ENCODE measurements at regions not wholly inside any gene's neighbourhood (a gene's known extent, or its start where the extent isn't known, plus 50 kb on each side); places are given as distances from the start of the nearest gene placed in this dataset.
A peak's percentile ranks its signal among the peaks of the same experiment; 100 is the strongest.
"Not testable (repeated sequence)": the region's sequence is repeated elsewhere in the genome, so short reads cannot be mapped to it uniquely, and the experiment has no call there.

DNA sequence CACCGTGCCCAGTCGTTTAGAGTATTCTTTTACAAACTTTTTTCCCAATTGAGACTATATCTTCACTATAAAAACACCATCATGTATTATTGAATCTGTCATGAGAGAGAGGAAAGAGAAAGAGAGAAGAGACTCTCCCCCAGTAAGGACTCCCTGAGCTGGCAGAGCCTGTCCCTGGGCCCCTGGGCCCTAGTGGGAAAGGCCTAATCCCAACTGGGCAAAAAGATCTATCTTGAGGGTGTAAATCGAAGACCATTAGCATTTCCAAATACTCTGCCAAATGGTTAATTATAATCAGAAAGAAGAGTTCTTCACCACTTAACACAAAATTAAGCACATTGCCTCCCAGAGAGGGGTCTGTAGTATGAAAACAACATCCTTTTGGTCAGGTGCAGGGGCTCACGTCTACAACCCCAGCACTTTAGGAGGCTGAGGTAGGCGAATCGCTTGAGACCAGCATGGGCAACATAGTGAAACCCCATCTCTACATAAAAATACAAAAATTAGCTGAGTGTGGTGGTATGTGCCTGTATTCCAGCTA is 108.2 kb downstream of the SKIDA1 start:
- in situ Hi-C loops (cut with HindIII; ENCODE audit: low pct_unique_long_range_greater_than_20kb, low sequenced_read_pairs): no loop called here
- no peak for DNase-seq (ENCODE audit: low read depth)

DNA sequence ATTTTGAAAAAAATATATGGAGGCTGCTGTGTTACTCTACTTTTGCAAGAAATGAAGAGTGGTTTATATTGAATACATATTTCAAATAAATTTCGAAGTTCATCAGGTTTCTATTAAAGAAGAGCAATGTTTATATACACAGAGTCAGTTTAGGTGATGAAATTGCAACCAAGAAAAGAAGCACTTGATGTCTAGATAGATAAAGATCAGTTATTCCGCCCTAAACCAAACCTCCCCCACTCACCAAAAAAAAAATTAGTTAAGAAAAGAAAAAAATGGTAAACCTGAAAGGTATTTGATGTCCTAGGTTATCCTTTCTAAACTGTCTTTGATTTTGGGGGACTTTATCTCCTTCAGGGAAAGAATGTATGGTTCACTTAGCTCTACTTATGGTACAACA is 111.8 kb downstream of the SKIDA1 start:
- DNase-seq (ENCODE audit: low read depth): no peak

DNA sequence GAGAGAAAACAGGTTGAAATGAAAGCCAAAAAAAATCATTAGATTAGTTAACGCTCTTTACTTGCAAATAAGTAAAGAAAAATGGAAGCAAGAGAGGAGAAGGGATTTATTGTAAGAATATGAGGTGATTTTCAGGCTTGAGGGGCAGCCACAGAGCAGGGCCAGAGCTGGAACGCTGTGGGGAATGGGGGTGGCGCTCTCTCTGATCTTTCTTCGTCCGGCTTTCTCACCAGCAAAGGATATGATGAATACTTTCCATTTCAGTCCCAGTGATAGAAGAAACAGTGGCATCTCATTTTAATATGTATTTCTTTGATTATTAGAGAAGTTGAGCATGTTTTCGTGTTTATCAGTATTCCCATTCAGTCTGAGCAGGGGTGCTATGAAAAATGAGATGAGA is 112.2 kb downstream of the SKIDA1 start:
- in situ Hi-C loops (cut with HindIII; ENCODE audit: low pct_unique_long_range_greater_than_20kb, low sequenced_read_pairs): no loop called here

More for the DNA sequence above, 111.8 kb downstream of the SKIDA1 start:
- in situ Hi-C loops (cut with HindIII; ENCODE audit: low pct_unique_long_range_greater_than_20kb, low sequenced_read_pairs): no loop called here

DNA sequence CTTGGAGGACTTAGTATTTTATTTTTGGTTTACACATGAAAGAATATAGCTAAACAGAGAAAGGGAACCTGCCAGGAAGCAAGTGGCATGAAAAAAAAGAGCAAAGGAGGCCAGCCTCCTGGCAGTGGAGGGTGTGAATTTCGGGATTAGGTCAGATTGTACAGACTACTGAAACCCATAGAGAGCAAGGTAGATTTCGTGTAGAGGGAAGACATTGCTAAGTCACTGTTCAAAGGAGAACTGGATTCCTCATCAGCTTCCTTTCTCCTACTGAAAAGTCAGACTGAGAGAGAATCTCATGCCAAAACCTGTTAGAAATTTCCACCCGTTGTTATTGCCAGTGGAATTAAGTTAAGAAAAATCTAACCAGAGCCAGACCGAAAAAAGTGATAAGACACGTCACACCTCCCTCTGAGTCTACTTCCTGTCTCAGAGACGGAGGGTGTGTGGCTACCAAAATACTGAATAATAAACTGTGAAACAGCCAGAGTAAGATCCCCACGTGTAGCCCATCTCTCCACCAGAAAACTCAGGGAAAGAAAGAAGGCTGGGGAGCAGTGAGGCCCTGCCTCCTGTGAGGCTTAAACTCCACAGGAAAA is 118.8 kb downstream of the SKIDA1 start:
- in situ Hi-C loops (cut with HindIII; ENCODE audit: low pct_unique_long_range_greater_than_20kb, low sequenced_read_pairs): no loop called here
- DNase-seq (ENCODE audit: low read depth): no peak

More for the DNA sequence above, 112.2 kb downstream of the SKIDA1 start:
- DNase-seq (ENCODE audit: low read depth): no peak

DNA sequence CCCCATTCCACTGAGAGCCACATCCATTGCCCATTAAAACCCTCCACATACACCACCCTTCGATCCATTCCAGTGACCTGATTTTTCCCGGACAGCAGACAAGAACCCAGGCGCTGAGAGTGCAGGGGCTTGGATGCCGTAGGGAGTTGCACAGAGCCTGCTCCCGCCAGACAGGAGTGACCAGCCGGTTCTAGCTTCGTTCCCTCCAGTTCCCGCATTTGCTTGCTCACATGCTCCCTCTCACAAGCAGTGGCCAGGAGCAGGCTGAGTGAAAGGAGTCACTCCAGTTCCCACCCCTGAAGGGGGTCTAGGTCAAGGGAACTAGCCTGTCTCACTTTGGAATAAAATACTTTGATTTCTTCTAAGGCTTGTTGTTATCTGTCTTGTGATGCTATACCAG is 119.5 kb downstream of the SKIDA1 start:
- no peak for DNase-seq (ENCODE audit: low read depth)
- in situ Hi-C loops (cut with HindIII; ENCODE audit: low pct_unique_long_range_greater_than_20kb, low sequenced_read_pairs): no loop called here

DNA sequence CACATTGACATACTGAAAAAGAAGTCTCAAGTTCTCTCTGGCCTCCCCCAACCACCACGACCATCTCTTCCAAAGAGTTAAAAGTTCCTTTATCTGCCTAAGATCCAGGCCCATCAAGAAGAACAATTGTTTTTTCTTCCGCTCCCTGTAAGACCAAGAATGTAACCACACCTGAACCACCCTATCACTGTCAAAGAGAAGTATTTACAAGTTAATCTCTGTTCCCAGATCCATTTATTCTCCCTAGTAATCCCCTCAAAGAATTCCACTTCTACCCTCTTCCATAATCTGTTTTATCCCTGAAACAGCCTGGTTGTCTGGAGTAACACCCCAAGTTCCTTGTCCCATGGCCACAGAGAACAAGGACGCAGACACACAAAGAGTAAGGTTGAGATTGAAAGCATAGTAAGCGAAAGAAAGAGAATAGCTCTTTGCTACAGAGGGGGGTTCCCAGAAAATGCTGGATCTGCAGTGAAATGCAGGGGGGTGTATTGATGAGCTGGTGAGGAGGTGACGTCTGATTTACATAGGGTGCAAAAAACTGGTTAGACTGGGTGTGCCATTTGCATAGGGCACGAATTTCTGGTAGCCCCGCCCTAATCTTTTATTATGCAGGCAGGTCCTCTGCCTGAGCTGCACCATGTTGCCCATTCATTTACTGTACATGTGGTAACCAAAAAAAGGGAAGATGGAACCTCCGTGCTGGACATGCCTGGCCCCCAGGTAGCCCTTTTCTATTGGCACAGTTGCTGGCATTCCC is 122.0 kb downstream of the SKIDA1 start:
- in situ Hi-C loops (cut with HindIII; ENCODE audit: low pct_unique_long_range_greater_than_20kb, low sequenced_read_pairs): no loop called here
- no peak for DNase-seq (ENCODE audit: low read depth)

DNA sequence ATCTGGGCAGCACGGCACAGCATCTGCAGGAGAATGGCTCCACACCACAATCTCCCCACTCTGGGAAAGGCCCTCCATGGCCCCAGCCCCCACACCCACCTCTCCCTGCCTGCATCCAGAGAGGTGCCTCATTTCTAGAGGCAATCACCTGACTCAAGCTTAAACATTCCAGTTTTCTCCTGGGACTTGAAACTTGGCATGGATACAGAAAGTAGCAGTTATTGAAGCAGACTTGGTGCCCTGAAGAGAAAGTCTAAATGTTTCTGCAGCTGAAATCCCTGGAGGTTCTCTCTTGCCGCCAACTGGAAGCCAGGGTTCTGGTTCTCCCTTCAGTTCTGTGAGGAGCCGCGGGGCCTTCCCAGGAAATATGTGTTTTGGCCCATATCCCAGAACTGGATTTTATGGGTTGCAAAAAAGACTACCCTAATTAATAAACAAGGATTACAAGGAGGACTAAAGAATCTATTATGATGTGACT is 122.8 kb downstream of the SKIDA1 start:
- peak; percentile 37 for DNase-seq (ENCODE audit: low read depth)
- in situ Hi-C loops (cut with HindIII; ENCODE audit: low pct_unique_long_range_greater_than_20kb, low sequenced_read_pairs): no loop called here

DNA sequence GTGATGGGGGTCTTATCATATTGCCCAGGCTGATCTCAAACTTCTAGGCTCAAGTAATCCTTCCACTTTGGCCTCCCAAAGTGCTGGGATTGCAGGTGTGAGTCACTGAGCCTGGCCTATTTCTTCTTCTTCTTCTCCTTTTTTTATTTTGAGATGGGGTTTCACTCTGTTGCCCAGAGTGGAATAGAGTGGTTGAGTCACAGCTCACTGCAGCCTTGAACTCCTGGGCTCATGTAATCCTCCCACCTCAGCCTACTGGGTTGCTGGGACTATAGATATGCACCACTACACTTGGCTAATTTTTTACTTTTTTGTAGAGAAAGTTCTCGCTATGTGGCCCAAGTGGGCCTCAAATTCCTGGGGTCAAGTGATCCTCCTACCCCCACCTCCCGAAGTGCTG is 124.3 kb downstream of the SKIDA1 start:
- in situ Hi-C loops (cut with HindIII; ENCODE audit: low pct_unique_long_range_greater_than_20kb, low sequenced_read_pairs): no loop called here
- peak; percentile 88 for DNase-seq (ENCODE audit: low read depth)

DNA sequence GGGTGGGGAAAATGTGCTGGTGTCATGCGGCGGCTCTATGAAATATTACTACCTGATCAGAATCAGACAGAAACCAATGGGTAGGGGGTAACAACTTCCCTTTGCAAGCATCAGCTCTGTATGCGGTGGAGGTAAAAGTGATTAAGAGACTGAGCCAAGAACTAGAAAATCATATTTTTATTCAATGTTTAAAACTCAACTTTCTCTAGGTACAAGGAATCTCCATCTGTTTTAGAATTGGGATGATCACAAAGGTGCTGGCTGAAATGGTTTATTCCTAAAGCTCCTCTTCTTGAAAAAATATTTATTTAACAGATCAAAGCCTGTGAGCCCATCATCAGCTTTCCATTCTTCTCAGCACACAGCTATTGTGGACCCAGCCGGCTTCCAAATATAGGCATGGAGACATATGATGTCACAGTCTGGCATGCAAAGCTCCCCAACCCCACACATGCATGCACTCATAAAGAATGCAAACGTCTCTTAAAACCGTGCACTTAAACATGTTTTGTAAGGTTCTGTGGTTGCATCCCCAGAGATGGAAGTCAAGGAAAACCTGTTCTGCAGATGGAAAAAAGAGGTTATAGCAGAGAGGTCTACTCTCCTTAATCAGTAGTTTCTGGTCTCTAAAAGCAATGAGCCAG is 126.0 kb downstream of the SKIDA1 start:
- in situ Hi-C loops (cut with HindIII; ENCODE audit: low pct_unique_long_range_greater_than_20kb, low sequenced_read_pairs): no loop called here
- DNase-seq (ENCODE audit: low read depth): peak; percentile 14

DNA sequence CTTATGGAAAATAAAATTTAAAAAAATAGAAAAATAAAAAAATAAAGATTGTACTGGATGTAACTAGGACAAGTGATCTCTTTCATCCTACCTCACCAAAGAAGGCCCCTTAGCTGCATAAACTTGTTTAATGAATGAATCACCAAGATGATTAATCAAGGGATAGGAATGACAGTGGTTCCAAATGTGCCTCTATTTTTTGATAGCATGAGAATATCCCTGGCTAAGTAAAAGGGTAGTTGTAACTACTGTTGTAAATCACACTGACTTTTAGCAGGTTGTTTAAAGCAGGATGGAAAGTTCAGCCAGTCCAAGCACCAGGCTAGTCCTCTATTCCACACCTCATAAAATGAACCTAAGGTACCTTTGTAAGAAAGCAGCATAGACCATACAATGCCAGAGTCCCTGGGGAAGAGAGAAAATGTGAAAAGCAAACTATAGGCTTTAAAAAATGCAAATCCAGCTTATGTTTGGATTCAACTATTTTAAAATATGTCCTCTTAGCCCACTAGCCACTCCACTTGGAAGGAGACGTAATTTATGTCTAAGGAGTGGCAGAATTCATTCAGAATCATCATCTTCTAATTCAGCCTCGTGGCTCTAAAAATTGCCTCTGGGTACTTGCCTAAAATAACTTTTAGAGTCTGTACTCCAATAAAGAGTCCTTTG is 126.8 kb downstream of the SKIDA1 start:
- peak; percentile 75 for DNase-seq (ENCODE audit: low read depth)
- in situ Hi-C loops (cut with HindIII; ENCODE audit: low pct_unique_long_range_greater_than_20kb, low sequenced_read_pairs): no loop called here

DNA sequence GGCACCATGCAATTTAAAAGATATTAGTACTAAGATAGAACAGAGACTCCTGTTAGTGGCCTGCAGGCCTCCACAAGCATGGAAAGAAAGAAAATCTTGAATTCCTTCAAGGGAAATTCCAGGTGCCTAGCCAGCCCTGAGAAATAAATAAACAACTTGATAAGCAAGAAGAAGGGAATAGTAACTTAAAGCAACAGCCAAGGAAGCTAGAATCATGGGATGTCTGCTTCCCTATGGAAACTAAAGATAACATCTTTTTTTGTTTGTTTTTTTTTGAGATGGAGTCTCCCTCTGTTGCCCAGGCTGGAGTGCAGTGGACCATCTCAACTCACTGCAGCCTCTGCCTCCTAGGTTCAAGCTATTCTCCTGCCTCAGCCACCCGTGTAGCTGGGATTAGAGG is 128.6 kb downstream of the SKIDA1 start:
- in situ Hi-C loops (cut with HindIII; ENCODE audit: low pct_unique_long_range_greater_than_20kb, low sequenced_read_pairs): no loop called here
- peak; percentile 99 for DNase-seq (ENCODE audit: low read depth)

DNA sequence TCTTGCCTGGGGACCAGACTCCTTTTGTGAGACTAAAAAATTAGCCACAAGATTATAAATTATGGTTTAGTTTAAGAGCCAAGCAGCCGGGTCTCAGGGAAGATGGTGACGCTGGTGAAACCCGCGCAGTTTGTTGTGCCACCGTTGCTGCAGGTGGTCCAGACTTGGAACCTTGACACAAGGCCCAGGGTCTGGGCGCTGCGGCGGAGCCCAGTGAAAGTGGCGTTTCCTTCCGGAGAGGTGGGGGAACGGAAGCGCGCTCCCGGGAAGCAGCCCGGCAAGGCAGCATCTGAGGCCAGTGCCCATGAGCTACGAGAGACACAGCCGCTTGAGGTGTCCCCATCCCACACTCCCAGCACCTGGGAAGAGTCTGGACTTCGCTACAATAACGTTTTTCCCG is 131.6 kb downstream of the SKIDA1 start:
- in situ Hi-C loops (cut with HindIII; ENCODE audit: low pct_unique_long_range_greater_than_20kb, low sequenced_read_pairs): no loop called here
- no peak for DNase-seq (ENCODE audit: low read depth)

DNA sequence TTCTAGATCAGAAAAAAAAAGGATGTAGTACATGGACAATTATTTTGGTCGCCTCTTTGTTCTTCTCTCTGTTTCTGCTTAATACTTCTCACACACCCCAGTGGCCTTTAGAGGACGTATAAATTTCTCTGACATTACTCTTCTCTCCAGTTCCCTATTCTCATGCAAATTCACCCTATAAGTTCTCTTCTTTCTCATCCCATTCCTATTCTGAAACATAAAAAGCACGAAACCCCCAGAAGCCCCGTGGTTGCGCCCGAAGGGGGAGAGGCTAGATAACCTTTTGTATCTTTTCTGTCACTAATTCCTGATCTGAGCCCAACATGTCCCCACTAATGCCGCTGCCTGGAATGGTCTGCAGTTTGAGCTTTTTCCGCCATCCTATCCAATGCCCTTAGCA is 136.9 kb downstream of the SKIDA1 start:
- no peak for DNase-seq (ENCODE audit: low read depth)
- in situ Hi-C loops (cut with HindIII; ENCODE audit: low pct_unique_long_range_greater_than_20kb, low sequenced_read_pairs): no loop called here

DNA sequence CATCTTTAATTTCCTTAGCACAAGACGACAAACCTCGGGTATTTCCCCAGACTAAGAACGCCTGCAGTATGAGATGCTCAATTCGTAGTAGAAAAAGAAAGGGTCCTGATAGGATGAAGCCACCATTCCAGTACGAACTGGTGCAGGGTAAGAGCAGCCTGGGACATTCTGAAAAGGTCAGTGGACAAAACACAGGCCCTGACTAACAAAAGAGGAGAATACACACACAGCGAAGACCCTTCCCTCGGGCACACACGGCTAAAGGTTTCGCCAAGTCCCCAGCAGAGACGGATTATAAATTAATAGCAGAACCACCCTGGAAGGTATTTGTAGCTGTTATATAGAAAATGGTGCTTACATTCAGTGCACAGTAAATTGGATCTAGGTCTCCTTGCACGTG is 137.6 kb downstream of the SKIDA1 start:
- no peak for DNase-seq (ENCODE audit: low read depth)
- in situ Hi-C loops (cut with HindIII; ENCODE audit: low pct_unique_long_range_greater_than_20kb, low sequenced_read_pairs): no loop called here

DNA sequence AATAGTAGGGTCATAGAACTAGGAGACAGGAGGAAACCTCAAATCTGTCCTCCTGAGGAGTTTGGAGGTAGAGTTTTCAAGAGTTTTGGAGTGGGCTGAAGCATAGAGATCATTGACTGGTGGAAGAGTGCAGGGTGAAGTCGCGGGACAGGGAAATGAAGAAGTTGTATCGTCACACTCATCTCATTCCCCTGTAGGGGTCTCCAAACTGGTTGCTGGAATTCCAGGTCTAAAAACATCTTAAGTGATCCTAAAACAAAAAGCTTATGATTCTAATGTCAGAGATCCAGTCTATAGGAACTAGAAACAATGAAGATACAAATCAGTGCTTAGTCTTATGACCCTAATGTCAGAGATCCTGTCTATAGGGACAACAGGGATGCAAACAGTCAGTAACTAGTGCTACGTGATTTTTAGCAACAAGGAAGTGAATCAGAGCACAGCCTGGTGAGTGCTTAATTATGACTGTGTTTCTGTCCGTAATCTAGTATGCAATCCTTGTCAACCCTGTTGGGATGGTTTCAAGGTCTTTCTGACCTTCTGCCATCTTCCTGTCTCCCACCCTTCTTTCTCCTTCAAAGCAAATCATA is 139.4 kb downstream of the SKIDA1 start:
- in situ Hi-C loops (cut with HindIII; ENCODE audit: low pct_unique_long_range_greater_than_20kb, low sequenced_read_pairs): no loop called here
- no peak for DNase-seq (ENCODE audit: low read depth)

DNA sequence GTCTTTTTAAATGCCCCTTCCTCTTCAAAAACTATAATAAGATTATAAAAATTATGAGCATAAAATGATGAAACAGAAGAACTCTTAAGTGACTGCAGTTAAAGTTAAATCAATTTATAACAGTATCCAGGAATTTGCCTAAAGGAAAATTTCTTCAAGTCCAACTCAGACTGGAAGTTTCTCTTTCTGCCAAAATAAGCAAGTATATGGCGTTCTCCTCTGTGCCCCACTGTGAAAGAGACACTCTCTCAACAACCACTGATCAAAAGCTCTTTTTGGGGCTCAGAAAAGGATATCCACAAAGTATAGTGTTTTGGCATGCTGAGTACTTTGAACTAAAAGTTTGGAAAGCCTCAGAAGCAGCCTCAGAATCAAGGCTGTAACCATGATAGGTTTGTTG is 139.9 kb downstream of the SKIDA1 start:
- no peak for DNase-seq (ENCODE audit: low read depth)
- in situ Hi-C loops (cut with HindIII; ENCODE audit: low pct_unique_long_range_greater_than_20kb, low sequenced_read_pairs): no loop called here

DNA sequence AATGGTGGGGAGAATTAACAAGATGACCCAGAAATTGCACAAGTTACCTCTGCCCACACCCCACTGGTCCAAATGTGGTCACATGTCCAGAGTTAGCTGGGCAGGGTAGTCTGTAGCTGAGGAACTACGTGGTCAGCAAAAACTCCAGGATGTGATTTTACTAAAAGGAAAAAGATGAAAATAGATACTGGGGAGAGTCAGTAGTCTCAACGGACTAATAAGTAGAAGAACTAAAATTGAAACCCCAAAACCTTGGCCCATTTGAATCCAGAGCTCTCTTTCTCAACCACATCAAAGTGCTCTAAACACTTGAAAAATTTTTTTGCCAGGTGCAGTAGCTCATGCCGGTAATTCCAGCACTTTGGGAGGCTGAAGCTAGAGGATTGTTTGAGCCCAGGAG is 146.3 kb downstream of the SKIDA1 start:
- in situ Hi-C loops (cut with HindIII; ENCODE audit: low pct_unique_long_range_greater_than_20kb, low sequenced_read_pairs): no loop called here
- no peak for DNase-seq (ENCODE audit: low read depth)

DNA sequence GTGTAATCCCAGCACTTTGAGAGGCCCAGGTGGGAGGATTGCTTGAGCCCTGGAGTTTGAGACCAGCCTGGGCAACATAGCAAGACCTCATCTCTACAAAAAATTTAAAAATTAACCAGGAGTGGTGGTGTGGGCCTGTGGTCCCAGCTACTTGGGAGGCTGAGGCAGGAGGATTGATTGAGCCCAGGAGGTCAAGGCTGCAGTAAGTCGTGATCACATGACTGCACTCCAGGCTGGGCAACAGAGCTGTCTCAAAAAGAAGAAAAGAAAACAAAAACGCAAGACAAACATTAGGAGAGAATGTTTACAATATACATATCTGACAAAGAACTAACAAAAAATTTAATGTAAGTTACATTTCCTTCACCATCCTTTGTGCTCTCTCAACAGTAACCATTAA is 150.2 kb downstream of the SKIDA1 start:
- DNase-seq (ENCODE audit: low read depth); in situ Hi-C loops (cut with HindIII; ENCODE audit: low pct_unique_long_range_greater_than_20kb, low sequenced_read_pairs): not testable (repeated sequence)
